Activated T-cell treated with anti-CD3 and anti-CD28 coated beads, Interleukin-2, amount 50 U/mL, for 24 hours (primary cell): ENCODE measurements at regions not wholly inside any gene's neighbourhood (a gene's known extent, or its start where the extent isn't known, plus 50 kb on each side); places are given as distances from the start of the nearest gene placed in this dataset.
"Not testable (repeated sequence)": the region's sequence is repeated elsewhere in the genome, so short reads cannot be mapped to it uniquely, and the experiment has no call there.

Experiments used
- DNase-seq: peaks from one replicate; pipeline ENCODE4 v3.0.0-alpha.2; 2020
- H3K27ac Mint-ChIP-seq: 2 replicates; pipeline ENCODE4 v1.8.0; 2020; ENCODE audit warnings: mild to moderate bottlenecking, mixed read lengths
- H3K27me3 Mint-ChIP-seq: 2 replicates; pipeline ENCODE4 v1.8.0; 2020; ENCODE audit warnings: mixed read lengths
- H3K36me3 Mint-ChIP-seq: 2 replicates; pipeline ENCODE4 v1.8.0; 2020; ENCODE audit warnings: low read depth, mixed read lengths
- H3K4me1 Mint-ChIP-seq: 2 replicates; pipeline ENCODE4 v1.8.0; 2020; ENCODE audit warnings: low read depth, mixed read lengths
- H3K4me3 Mint-ChIP-seq: 2 replicates; pipeline ENCODE4 v1.8.0; 2020; ENCODE audit warnings: mild to moderate bottlenecking, moderate library complexity, mixed read lengths
- H3K9me3 Mint-ChIP-seq: 2 replicates; pipeline ENCODE4 v1.8.0; 2020; ENCODE audit warnings: mixed read lengths

- Mint-ChIP-seq H3K27me3 (no peaks in the 10 kb centered on the region), H3K27ac (no peak overlapping the region), H3K9me3 (no peaks in the 10 kb centered on the region), H3K36me3 (no peaks in the 10 kb centered on the region), H3K4me1 (no peaks in the 10 kb centered on the region), H3K4me3 (no peak overlapping the region)
- no peak for DNase-seq
Observed at GRCh38 chr2:192539306-192539705, 344.6 kb upstream of the TMEFF2 start.

- Mint-ChIP-seq H3K4me3 (no peak overlapping the region), H3K4me1 (no peaks in the 10 kb centered on the region), H3K27ac (no peak overlapping the region), H3K27me3 (no peaks in the 10 kb centered on the region), H3K9me3 (no peaks in the 10 kb centered on the region), H3K36me3 (no peaks in the 10 kb centered on the region)
- DNase-seq, result no peak
Observed at GRCh38 chr2:192536922-192537624, 342.3 kb upstream of the TMEFF2 start.

- no peaks in the 10 kb centered on the region for H3K9me3 Mint-ChIP-seq
- no peaks in the 10 kb centered on the region for H3K27me3 Mint-ChIP-seq
- DNase-seq, result no peak
- H3K4me3 Mint-ChIP-seq, result no peak overlapping the region
- no peak overlapping the region for H3K27ac Mint-ChIP-seq
- no peaks in the 10 kb centered on the region for H3K4me1 Mint-ChIP-seq
- H3K36me3 Mint-ChIP-seq, result no peaks in the 10 kb centered on the region
Observed at GRCh38 chr2:192535956-192536921, 341.5 kb upstream of the TMEFF2 start.

GRCh38 chr2:192534072-192534471, 339.3 kb upstream of the TMEFF2 start:
- H3K36me3 Mint-ChIP-seq, result no peaks in the 10 kb centered on the region
- no peaks in the 10 kb centered on the region for H3K4me1 Mint-ChIP-seq

GRCh38 chr2:192524642-192525251, 330.0 kb upstream of the TMEFF2 start:
- not testable (repeated sequence) for H3K4me1 Mint-ChIP-seq, H3K36me3 Mint-ChIP-seq, H3K27me3 Mint-ChIP-seq, H3K27ac Mint-ChIP-seq, DNase-seq, H3K4me3 Mint-ChIP-seq
- H3K9me3 Mint-ChIP-seq, result peaks cover 12% of the 10 kb centered on the region

More at GRCh38 chr2:192534072-192534471, 339.3 kb upstream of the TMEFF2 start:
- no peak overlapping the region for H3K27ac Mint-ChIP-seq
- no peaks in the 10 kb centered on the region for H3K9me3 Mint-ChIP-seq
- H3K27me3 Mint-ChIP-seq, result no peaks in the 10 kb centered on the region
- no peak for DNase-seq
- H3K4me3 Mint-ChIP-seq, result no peak overlapping the region

- not testable (repeated sequence) for H3K27ac Mint-ChIP-seq, H3K4me3 Mint-ChIP-seq, DNase-seq, H3K27me3 Mint-ChIP-seq, H3K36me3 Mint-ChIP-seq, H3K4me1 Mint-ChIP-seq
- H3K9me3 Mint-ChIP-seq, result peaks cover 12% of the 10 kb centered on the region
Observed at GRCh38 chr2:192524214-192524613, 329.5 kb upstream of the TMEFF2 start.

- no peaks in the 10 kb centered on the region for H3K27me3 Mint-ChIP-seq
- no peak for DNase-seq
- no peak overlapping the region for H3K4me3 Mint-ChIP-seq
- H3K36me3 Mint-ChIP-seq, result no peaks in the 10 kb centered on the region
- no peak overlapping the region for H3K27ac Mint-ChIP-seq
- H3K4me1 Mint-ChIP-seq, result no peaks in the 10 kb centered on the region
- no peaks in the 10 kb centered on the region for H3K9me3 Mint-ChIP-seq
Observed at GRCh38 chr2:192515937-192516336, 321.2 kb upstream of the TMEFF2 start.

- Mint-ChIP-seq H3K27ac (no peak overlapping the region), H3K9me3 (no peaks in the 10 kb centered on the region), H3K4me3 (no peak overlapping the region), H3K27me3 (no peaks in the 10 kb centered on the region), H3K4me1 (peaks cover 4% of the 10 kb centered on the region), H3K36me3 (no peaks in the 10 kb centered on the region)
- DNase-seq, result no peak
Observed at GRCh38 chr2:192513575-192513974, 318.8 kb upstream of the TMEFF2 start.

- not testable (repeated sequence) for H3K9me3 Mint-ChIP-seq, H3K27ac Mint-ChIP-seq, H3K4me1 Mint-ChIP-seq, DNase-seq, H3K36me3 Mint-ChIP-seq, H3K27me3 Mint-ChIP-seq, H3K4me3 Mint-ChIP-seq
Observed at GRCh38 chr2:192507836-192508450, 313.2 kb upstream of the TMEFF2 start.

- DNase-seq, result no peak
- H3K36me3 Mint-ChIP-seq, result no peaks in the 10 kb centered on the region
- H3K9me3 Mint-ChIP-seq, result no peaks in the 10 kb centered on the region
- H3K27me3 Mint-ChIP-seq, result peaks cover 3% of the 10 kb centered on the region
- no peak overlapping the region for H3K4me3 Mint-ChIP-seq
- peaks cover 7% of the 10 kb centered on the region for H3K4me1 Mint-ChIP-seq
- H3K27ac Mint-ChIP-seq, result no peak overlapping the region
Observed at GRCh38 chr2:192500550-192501200, 305.9 kb upstream of the TMEFF2 start.

GRCh38 chr2:192499476-192499875, 304.7 kb upstream of the TMEFF2 start:
- no peaks in the 10 kb centered on the region for H3K36me3 Mint-ChIP-seq
- peaks cover 3% of the 10 kb centered on the region for H3K27me3 Mint-ChIP-seq
- H3K4me1 Mint-ChIP-seq, result peaks cover 7% of the 10 kb centered on the region
- no peak for DNase-seq
- H3K4me3 Mint-ChIP-seq, result no peak overlapping the region
- no peak overlapping the region for H3K27ac Mint-ChIP-seq
- H3K9me3 Mint-ChIP-seq, result no peaks in the 10 kb centered on the region

GRCh38 chr2:192498747-192499146, 304.0 kb upstream of the TMEFF2 start:
- no peak overlapping the region for H3K27ac Mint-ChIP-seq
- H3K36me3 Mint-ChIP-seq, result no peaks in the 10 kb centered on the region
- H3K9me3 Mint-ChIP-seq, result no peaks in the 10 kb centered on the region
- no peak for DNase-seq
- peaks cover 7% of the 10 kb centered on the region for H3K4me1 Mint-ChIP-seq
- H3K4me3 Mint-ChIP-seq, result no peak overlapping the region
- peaks cover 3% of the 10 kb centered on the region for H3K27me3 Mint-ChIP-seq

- not testable (repeated sequence) for DNase-seq, H3K36me3 Mint-ChIP-seq, H3K4me3 Mint-ChIP-seq, H3K4me1 Mint-ChIP-seq, H3K9me3 Mint-ChIP-seq, H3K27me3 Mint-ChIP-seq, H3K27ac Mint-ChIP-seq
Observed at GRCh38 chr2:192488158-192488557, 293.4 kb upstream of the TMEFF2 start.

GRCh38 chr2:192487636-192488035, 292.9 kb upstream of the TMEFF2 start:
- Mint-ChIP-seq H3K27ac (no peak overlapping the region), H3K27me3 (no peaks in the 10 kb centered on the region), H3K4me1 (no peaks in the 10 kb centered on the region), H3K9me3 (peaks cover 3% of the 10 kb centered on the region), H3K4me3 (no peak overlapping the region), H3K36me3 (no peaks in the 10 kb centered on the region)
- DNase-seq, result no peak
